HL-60/S4 (cell line): ENCODE measurements at regions not wholly inside any gene's neighbourhood (a gene's known extent, or its start where the extent isn't known, plus 50 kb on each side); places are given as distances from the start of the nearest gene placed in this dataset.

Source experiments
- in situ Hi-C: fragments of 300-500 bp; cut with MboI; formaldehyde crosslinking; loops from 2 replicates; pipeline ENCODE4 v1.14.3; 2022; ENCODE audit warnings: low sequenced_read_pairs

GRCh38 chr15:93150910-93151881 lies 62.2 kb upstream of the RGMA start:
- in situ Hi-C loops, result no loop called here

GRCh38 chr15:93146601-93147000 lies 57.6 kb upstream of the RGMA start:
- in situ Hi-C loops, result no loop called here

- in situ Hi-C loops, result no loop called here
These were observed 57.2 kb upstream of the RGMA start for GRCh38 chr15:93146196-93146595.

- in situ Hi-C loops, result no loop called here
These were observed 55.6 kb upstream of the RGMA start for GRCh38 chr15:93144463-93145236.

GRCh38 chr15:93143186-93143585 lies 54.2 kb upstream of the RGMA start:
- in situ Hi-C loops, result no loop called here

GRCh38 chr15:93141371-93141794 lies 52.4 kb upstream of the RGMA start:
- in situ Hi-C loops, result no loop called here

- in situ Hi-C loops, result no loop called here
These were observed 50.4 kb upstream of the RGMA start for GRCh38 chr15:93139436-93139835.

GRCh38 chr15:93138681-93139250 lies 49.8 kb upstream of the RGMA start:
- in situ Hi-C loops, result no loop called here
